Osteocyte (in vitro differentiated cells): ENCODE measurements at regions not wholly inside any gene's neighbourhood (a gene's known extent, or its start where the extent isn't known, plus 50 kb on each side); places are given as distances from the start of the nearest gene placed in this dataset.

Experiments used
- DNase-seq: peaks from one replicate; pipeline ENCODE4 v3.0.0; 2021; ENCODE audit warnings: mixed read lengths; ENCODE audit not compliant: unreplicated experiment; ENCODE audit errors: extremely low spot score
- H3K27ac Mint-ChIP-seq: one replicate; pipeline ENCODE4 v1.8.0; 2021; ENCODE audit warnings: mild to moderate bottlenecking, mixed read lengths; ENCODE audit not compliant: unreplicated experiment
- H3K27me3 Mint-ChIP-seq: one replicate; pipeline ENCODE4 v1.8.0; 2021; ENCODE audit warnings: mixed read lengths; ENCODE audit not compliant: unreplicated experiment
- H3K36me3 Mint-ChIP-seq: one replicate; pipeline ENCODE4 v1.8.0; 2021; ENCODE audit warnings: mixed read lengths; ENCODE audit not compliant: unreplicated experiment
- H3K4me1 Mint-ChIP-seq: one replicate; pipeline ENCODE4 v1.8.0; 2021; ENCODE audit warnings: mixed read lengths; ENCODE audit not compliant: unreplicated experiment
- H3K4me3 Mint-ChIP-seq: one replicate; pipeline ENCODE4 v1.8.0; 2021; ENCODE audit warnings: mild to moderate bottlenecking, moderate library complexity, mixed read lengths; ENCODE audit not compliant: unreplicated experiment
- H3K9me3 Mint-ChIP-seq: one replicate; pipeline ENCODE4 v1.8.0; 2021; ENCODE audit warnings: mixed read lengths; ENCODE audit not compliant: unreplicated experiment
- CTCF ChIP-seq: fragments of 200-600 bp; sonication (generic); IDR thresholded peaks from 2 replicates; pipeline ENCODE4 v1.5.0; 2021; ENCODE audit warnings: antibody characterized with exemption, mild to moderate bottlenecking, moderate library complexity

DNA sequence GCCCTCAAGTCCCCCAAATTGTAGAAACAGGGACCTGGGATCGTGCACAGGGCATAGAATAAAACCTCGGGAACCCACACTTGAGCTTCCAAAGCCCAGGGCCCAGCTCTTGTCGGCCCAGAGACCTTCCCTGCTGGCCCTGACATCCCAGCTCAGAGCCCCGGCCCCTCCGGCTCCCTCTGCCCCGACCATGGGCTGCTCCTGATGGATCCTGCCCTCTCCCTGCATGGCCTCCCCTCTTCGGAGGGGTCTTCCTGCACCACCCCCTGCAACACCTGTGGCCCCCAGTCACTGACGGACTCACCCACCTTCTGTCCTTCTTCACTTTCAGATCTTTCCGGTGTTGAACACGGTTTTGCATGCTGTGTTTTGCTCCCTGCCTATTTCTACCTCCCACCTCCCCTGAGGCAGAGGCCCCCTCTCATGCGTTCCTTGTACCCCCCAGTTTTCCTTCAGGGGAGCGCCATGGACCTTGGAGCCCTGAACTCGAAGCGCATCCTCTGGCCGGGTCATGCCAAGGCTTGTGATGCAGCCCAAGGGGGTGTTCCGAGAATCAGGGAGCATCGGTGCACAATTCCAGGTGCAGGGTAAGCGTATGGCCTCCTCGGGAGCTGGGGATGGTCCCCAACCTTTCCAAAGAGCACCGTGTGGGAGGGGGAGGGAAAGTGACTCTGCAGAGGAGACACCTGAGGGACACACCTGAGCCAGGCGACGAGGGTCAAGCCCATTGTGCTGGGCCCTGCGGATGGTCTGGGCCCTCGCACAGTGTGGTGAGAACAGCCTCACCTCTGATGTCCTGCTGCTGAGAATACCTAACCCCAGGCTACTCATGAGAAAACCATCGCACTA lies 666.4 kb downstream of the BRD1 start:
- H3K27ac Mint-ChIP-seq, result no peak overlapping the region
- no peak for DNase-seq
- TF ChIP-seq CTCF, result no peak
- H3K36me3 Mint-ChIP-seq, result no peaks in the 10 kb centered on the region
- peaks cover 4% of the 10 kb centered on the region for H3K9me3 Mint-ChIP-seq
- no peaks in the 10 kb centered on the region for H3K4me1 Mint-ChIP-seq
- no peaks in the 10 kb centered on the region for H3K27me3 Mint-ChIP-seq
- H3K4me3 Mint-ChIP-seq, result no peak overlapping the region

DNA sequence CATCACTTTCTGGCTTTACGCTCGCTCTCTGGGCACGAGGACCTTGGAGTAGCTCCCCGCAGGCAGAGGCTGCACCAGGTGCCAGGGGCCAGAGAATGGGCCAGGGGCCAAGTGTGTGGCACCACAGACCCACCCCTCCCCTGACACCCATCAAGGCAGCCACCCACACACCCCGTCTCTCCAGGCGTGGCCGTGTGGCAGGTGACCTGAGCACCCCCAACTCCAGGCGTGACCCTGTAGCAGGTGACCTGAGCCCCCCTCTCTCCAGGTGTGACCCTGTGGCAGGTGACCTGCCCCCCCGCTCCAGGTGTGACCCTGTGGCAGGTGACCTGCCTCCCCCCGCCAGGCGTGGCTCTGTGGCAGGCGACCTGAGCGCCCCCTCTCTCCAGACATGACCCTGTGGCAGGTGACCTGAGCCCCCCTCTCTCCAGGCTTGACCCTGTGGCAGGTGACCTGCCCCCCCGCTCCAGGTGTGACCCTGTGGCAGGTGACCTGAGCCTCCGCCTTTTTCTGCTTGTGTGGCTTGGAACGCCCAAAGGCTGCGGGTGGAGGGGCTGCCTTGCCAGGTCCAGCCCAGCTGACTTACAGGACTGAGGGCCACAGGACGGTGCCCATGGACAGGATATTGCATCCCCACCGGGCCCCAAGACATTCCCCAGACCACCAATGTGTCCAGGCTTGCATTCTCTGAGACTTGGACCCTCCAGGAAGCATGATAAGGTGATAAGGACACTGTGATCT lies 667.2 kb downstream of the BRD1 start:
- H3K27ac Mint-ChIP-seq, result no peak overlapping the region
- H3K36me3 Mint-ChIP-seq, result no peaks in the 10 kb centered on the region
- no peaks in the 10 kb centered on the region for H3K27me3 Mint-ChIP-seq
- H3K4me1 Mint-ChIP-seq, result no peaks in the 10 kb centered on the region
- no peak overlapping the region for H3K4me3 Mint-ChIP-seq
- peaks cover 4% of the 10 kb centered on the region for H3K9me3 Mint-ChIP-seq
- TF ChIP-seq CTCF, result no peak
- DNase-seq, result no peak

DNA sequence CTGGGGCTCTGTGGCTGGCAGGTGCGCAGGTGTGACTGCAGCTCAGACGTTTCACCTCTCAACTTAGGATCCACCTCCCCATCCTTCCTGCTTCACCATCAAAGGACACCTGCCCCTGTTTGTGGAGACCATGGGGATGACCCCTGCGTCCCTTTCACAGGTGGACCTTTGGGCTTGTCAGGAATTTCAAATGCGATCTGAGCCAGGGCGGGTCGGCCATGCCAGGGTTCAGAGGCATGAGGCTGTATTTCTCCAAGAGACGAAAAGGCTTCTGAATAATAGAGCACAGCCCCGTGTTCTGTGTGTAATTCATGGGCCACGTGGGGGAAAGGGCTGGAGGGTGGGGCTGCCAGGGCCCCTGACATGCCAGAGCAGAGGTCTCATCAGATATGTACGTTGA lies 668.0 kb downstream of the BRD1 start:
- DNase-seq, result no peak
- no peak overlapping the region for H3K27ac Mint-ChIP-seq
- H3K4me3 Mint-ChIP-seq, result no peak overlapping the region
- peaks cover 4% of the 10 kb centered on the region for H3K9me3 Mint-ChIP-seq
- no peaks in the 10 kb centered on the region for H3K4me1 Mint-ChIP-seq
- TF ChIP-seq CTCF, result no peak
- H3K27me3 Mint-ChIP-seq, result no peaks in the 10 kb centered on the region
- no peaks in the 10 kb centered on the region for H3K36me3 Mint-ChIP-seq

- Mint-ChIP-seq H3K27ac (no peak overlapping the region), H3K4me1 (no peaks in the 10 kb centered on the region), H3K36me3 (no peaks in the 10 kb centered on the region), H3K4me3 (no peak overlapping the region), H3K9me3 (peaks cover 4% of the 10 kb centered on the region), H3K27me3 (no peaks in the 10 kb centered on the region)
- TF ChIP-seq CTCF, result no peak
- DNase-seq, result no peak
These were observed 668.7 kb downstream of the BRD1 start for GRCh38 chr22:49158741-49159564.
